HCT116 (cell line): ENCODE measurements at regions not wholly inside any gene's neighbourhood (a gene's known extent, or its start where the extent isn't known, plus 50 kb on each side); places are given as distances from the start of the nearest gene placed in this dataset.

ENCODE experiments used
- ATAC-seq: fragments of 200-7000 bp; cut with Tn5 transposase; 2 replicates; pipeline ENCODE4 v1.9.1; 2020; ENCODE audit warnings: mild to moderate bottlenecking, moderate library complexity
- BruUV-seq: library from RNA; stranded (reverse); fragments of 400-500 nt; replicated peaks from 2 replicates; lab custom pipeline; 2021; lab: Mats Ljungman, UMichigan
- CTCF ChIA-PET: fragments of 300-600 bp; sonication (Branson Sonifier 250); formaldehyde crosslinking; loops from one replicate; lab custom pipeline; 2021; ENCODE audit warnings: antibody characterized with exemption; lab: Charles Lee
- POLR2A ChIA-PET: fragments of 300-600, 350-600 bp; sonication (Branson Sonifier 250); formaldehyde crosslinking; loops from one replicate; lab custom pipeline; 2021; ENCODE audit warnings: antibody characterized with exemption; lab: Charles Lee
- RAD21 ChIA-PET, 2 experiments: fragments of 300-600 bp; sonication (Branson Sonifier 250); formaldehyde crosslinking; loops; one replicate each; lab custom pipeline; 2023; ENCODE audit warnings: low total read pairs in 2 of 2; ENCODE audit not compliant: uncharacterized antibody in 2 of 2, unreplicated experiment in 2 of 2, low non-redundant PET in 1 of 2; lab: Charles Lee
- DNase-seq: peaks from one replicate; pipeline ENCODE4 v3.0.0-alpha.2; 2010; ENCODE audit warnings: low read depth, low spot score
- H2AFZ ChIP-seq: fragments of 200-600 bp; shearing (Covaris generic), sonication (generic); 2 replicates; pipeline ENCODE4 v1.6.1; 2017; ENCODE audit warnings: low read depth, mixed run types, mixed read lengths, antibody characterized with exemption, low read length; ENCODE audit not compliant: poor library complexity, severe bottlenecking
- H3K27ac ChIP-seq: 2 replicates; pipeline ENCODE4 v1.5.1; 2012; ENCODE audit warnings: low read depth, low read length
- H3K27me3 ChIP-seq: fragments of 200-600 bp; sonication (generic); 2 replicates; pipeline ENCODE4 v1.6.1; 2016; ENCODE audit warnings: mixed run types, low read length, mixed read lengths; ENCODE audit not compliant: insufficient read depth
- H3K36me3 ChIP-seq, 2 experiments: fragments of 200-500 bp in 1 of 2; fragments of 200-600 bp in 1 of 2; sonication (Bioruptor generic) in 1 of 2; sonication (generic) in 1 of 2; 2 replicates each; pipeline versions ENCODE4 v1.5.1 to v1.6.1; 2014 to 2016; ENCODE audit warnings: low read length in 2 of 2, inconsistent platforms in 1 of 2, mixed read lengths in 1 of 2, mixed run types in 1 of 2; ENCODE audit not compliant: insufficient read depth in 2 of 2, control insufficient read depth in 1 of 2
- H3K4me1 ChIP-seq, 2 experiments: fragments of 200-600 bp in 1 of 2; sonication (generic) in 1 of 2; 2 replicates each; pipeline versions ENCODE4 v1.5.1 to v1.6.1; 2012 to 2017; ENCODE audit warnings: low read length in 2 of 2, inconsistent platforms in 1 of 2, mild to moderate bottlenecking in 1 of 2, mixed read lengths in 1 of 2, mixed run types in 1 of 2, moderate library complexity in 1 of 2; ENCODE audit not compliant: insufficient read depth in 2 of 2, control insufficient read depth in 1 of 2
- H3K4me2 ChIP-seq: fragments of 200-600 bp; sonication (generic); 2 replicates; pipeline ENCODE4 v1.6.1; 2017; ENCODE audit warnings: mixed run types, low read length, mixed read lengths
- H3K4me3 ChIP-seq, 2 experiments: fragments of 200-600 bp in 1 of 2; sonication (generic) in 1 of 2; replicated peaks in 1 of 2; 2 replicates each; pipeline ENCODE4 v1.5.1; 2011 to 2016; ENCODE audit warnings: low read length in 2 of 2, control low read depth in 1 of 2, low read depth in 1 of 2, mild to moderate bottlenecking in 1 of 2, mixed read lengths in 1 of 2, mixed run types in 1 of 2
- H3K79me2 ChIP-seq: fragments of 200-600 bp; sonication (generic); 2 replicates; pipeline ENCODE4 v1.6.1; 2017; ENCODE audit warnings: mild to moderate bottlenecking, mixed run types, low read length, moderate library complexity, mixed read lengths; ENCODE audit not compliant: insufficient read depth
- H3K9ac ChIP-seq: fragments of 200-600 bp; sonication (generic); 2 replicates; pipeline ENCODE4 v1.6.1; 2016; ENCODE audit warnings: low read length, mixed read lengths
- H3K9me2 ChIP-seq: fragments of 200-600 bp; sonication (generic), shearing (Covaris generic); 2 replicates; pipeline ENCODE4 v1.6.1; 2017; ENCODE audit warnings: mixed run types, mild to moderate bottlenecking, moderate library complexity; ENCODE audit not compliant: insufficient read depth
- H3K9me3 ChIP-seq, 2 experiments: fragments of 200-500 bp in 1 of 2; fragments of 200-600 bp in 1 of 2; sonication (Bioruptor generic) in 1 of 2; sonication (generic) in 1 of 2; 2 replicates each; pipeline ENCODE4 v1.6.1; 2014 to 2017; ENCODE audit warnings: low read length in 2 of 2, mixed read lengths in 2 of 2, inconsistent platforms in 1 of 2, low read depth in 1 of 2, mild to moderate bottlenecking in 1 of 2, mixed run types in 1 of 2, moderate library complexity in 1 of 2; ENCODE audit not compliant: control insufficient read depth in 1 of 2, insufficient read depth in 1 of 2
- H4K20me1 ChIP-seq: fragments of 200-600 bp; sonication (generic), shearing (Covaris generic); 2 replicates; pipeline ENCODE4 v1.6.1; 2017; ENCODE audit warnings: mixed run types, mild to moderate bottlenecking, moderate library complexity; ENCODE audit not compliant: insufficient read depth
- RAD21 ChIP-seq: IDR thresholded peaks from 2 replicates; pipeline ENCODE4 v1.6.1; 2012; ENCODE audit warnings: low read depth, mild to moderate bottlenecking
- SIN3A ChIP-seq: IDR thresholded peaks from 2 replicates; pipeline ENCODE4 v1.6.1; 2012; ENCODE audit warnings: low read depth
- SP1 ChIP-seq: IDR thresholded peaks from 2 replicates; pipeline ENCODE4 v1.6.1; 2012; ENCODE audit warnings: low read depth
- ZNF274 ChIP-seq: fragments of 200-500 bp; sonication (Bioruptor generic); IDR thresholded peaks from 2 replicates; pipeline ENCODE4 v1.6.1; 2014; ENCODE audit warnings: mild to moderate bottlenecking, low read depth, low read length, inconsistent platforms
- intact Hi-C: fragments of 100-400 bp; cut with micrococcal nuclease; formaldehyde crosslinking; loops from 2 replicates; pipeline ENCODE4 v1.10.0; 2022
- TF ChIP-seq, protein P1 (sequence below), 3 experiments: fragments of 200-600 bp in 1 of 3; sonication (generic) in 1 of 3; IDR thresholded peaks in 2 of 3; conservative IDR thresholded peaks in 1 of 3; 2 replicates each; pipeline ENCODE4 v1.5.1; 2012 to 2017; ENCODE audit warnings: low read depth in 2 of 3, low read length in 2 of 3, antibody characterized with exemption in 1 of 3, borderline replicate concordance in 1 of 3, control low read depth in 1 of 3, mild to moderate bottlenecking in 1 of 3, mixed read lengths in 1 of 3, mixed run types in 1 of 3, moderate library complexity in 1 of 3; ENCODE audit not compliant: insufficient read depth in 1 of 3
- TF ChIP-seq, protein P2 (sequence below): IDR thresholded peaks from 2 replicates; pipeline ENCODE4 v1.6.1; 2012; ENCODE audit warnings: low read depth

DNA sequence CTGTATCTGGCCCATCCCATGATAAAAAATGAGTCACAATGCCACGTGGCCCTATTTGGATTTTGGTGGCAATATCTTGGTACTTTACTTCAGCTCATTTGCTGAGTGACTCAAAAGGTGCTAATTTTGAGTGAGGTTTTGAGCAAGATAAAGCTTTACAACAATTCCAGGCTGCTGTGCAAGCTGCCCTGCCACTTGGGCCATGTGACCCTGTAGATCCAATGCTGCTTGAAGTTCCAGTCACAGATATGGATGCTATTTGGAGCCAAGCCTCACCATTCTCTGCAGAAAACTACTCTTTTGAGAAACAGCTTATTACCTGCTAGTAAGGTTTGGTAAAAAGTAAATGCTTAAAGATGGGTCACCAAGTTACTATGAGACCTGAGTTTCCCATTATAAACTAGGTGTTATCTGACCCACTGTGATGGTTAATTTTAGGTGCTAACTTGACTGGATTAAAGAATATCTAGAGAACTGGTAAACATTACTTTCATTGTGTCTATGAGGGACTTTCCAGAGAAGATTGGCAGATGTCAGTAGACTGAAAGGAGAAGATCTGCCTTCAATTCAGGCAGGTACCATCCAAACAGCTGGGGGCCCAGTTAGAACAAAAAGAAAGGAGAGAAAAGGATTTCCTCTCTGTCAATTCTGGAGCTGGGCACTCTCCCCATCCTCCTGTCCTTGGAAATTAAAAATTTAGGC, 1083.9 kb downstream of the DIPK2A start:
- Histone ChIP-seq H3K4me1 (no peaks in the 10 kb centered on the region), H3K27me3 (no peaks in the 10 kb centered on the region), H3K9ac (no peak overlapping the region), H3K9me2 (no peaks in the 10 kb centered on the region), H3K79me2 (no peaks in the 10 kb centered on the region), H3K4me2 (no peak overlapping the region), H4K20me1 (no peaks in the 10 kb centered on the region), H3K9me3 (no peaks in the 10 kb centered on the region), H3K4me3 (no peak overlapping the region), H2AFZ (no peak overlapping the region), H3K27ac (no peak overlapping the region), H3K36me3 (no peaks in the 10 kb centered on the region)
- CTCF ChIA-PET = no interaction called here
- no TSS peak for BruUV-seq
- RAD21 ChIA-PET = no interaction called here
- no peak for DNase-seq
- no peak for TF ChIP-seq ZNF274
- TF ChIP-seq, protein P1, sequence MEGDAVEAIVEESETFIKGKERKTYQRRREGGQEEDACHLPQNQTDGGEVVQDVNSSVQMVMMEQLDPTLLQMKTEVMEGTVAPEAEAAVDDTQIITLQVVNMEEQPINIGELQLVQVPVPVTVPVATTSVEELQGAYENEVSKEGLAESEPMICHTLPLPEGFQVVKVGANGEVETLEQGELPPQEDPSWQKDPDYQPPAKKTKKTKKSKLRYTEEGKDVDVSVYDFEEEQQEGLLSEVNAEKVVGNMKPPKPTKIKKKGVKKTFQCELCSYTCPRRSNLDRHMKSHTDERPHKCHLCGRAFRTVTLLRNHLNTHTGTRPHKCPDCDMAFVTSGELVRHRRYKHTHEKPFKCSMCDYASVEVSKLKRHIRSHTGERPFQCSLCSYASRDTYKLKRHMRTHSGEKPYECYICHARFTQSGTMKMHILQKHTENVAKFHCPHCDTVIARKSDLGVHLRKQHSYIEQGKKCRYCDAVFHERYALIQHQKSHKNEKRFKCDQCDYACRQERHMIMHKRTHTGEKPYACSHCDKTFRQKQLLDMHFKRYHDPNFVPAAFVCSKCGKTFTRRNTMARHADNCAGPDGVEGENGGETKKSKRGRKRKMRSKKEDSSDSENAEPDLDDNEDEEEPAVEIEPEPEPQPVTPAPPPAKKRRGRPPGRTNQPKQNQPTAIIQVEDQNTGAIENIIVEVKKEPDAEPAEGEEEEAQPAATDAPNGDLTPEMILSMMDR (IDR thresholded peaks at IDR 0.05 in 2 of 3, conservative IDR thresholded peaks at IDR 0.05 in 1 of 3; ENCODE audit: borderline replicate concordance in 1 of 3, insufficient read depth in 1 of 3, low read depth in 2 of 3, low read length in 2 of 3) = no peak
- no peak for TF ChIP-seq SP1
- no peak for TF ChIP-seq SIN3A
- no peak for TF ChIP-seq RAD21
- TF ChIP-seq, protein P2, sequence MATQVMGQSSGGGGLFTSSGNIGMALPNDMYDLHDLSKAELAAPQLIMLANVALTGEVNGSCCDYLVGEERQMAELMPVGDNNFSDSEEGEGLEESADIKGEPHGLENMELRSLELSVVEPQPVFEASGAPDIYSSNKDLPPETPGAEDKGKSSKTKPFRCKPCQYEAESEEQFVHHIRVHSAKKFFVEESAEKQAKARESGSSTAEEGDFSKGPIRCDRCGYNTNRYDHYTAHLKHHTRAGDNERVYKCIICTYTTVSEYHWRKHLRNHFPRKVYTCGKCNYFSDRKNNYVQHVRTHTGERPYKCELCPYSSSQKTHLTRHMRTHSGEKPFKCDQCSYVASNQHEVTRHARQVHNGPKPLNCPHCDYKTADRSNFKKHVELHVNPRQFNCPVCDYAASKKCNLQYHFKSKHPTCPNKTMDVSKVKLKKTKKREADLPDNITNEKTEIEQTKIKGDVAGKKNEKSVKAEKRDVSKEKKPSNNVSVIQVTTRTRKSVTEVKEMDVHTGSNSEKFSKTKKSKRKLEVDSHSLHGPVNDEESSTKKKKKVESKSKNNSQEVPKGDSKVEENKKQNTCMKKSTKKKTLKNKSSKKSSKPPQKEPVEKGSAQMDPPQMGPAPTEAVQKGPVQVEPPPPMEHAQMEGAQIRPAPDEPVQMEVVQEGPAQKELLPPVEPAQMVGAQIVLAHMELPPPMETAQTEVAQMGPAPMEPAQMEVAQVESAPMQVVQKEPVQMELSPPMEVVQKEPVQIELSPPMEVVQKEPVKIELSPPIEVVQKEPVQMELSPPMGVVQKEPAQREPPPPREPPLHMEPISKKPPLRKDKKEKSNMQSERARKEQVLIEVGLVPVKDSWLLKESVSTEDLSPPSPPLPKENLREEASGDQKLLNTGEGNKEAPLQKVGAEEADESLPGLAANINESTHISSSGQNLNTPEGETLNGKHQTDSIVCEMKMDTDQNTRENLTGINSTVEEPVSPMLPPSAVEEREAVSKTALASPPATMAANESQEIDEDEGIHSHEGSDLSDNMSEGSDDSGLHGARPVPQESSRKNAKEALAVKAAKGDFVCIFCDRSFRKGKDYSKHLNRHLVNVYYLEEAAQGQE = no peak
- POLR2A ChIA-PET = no interaction called here
- no peak for ATAC-seq
- intact Hi-C loops = no loop called here
